ENCODE measurements at regions not wholly inside any gene's neighbourhood (a gene's known extent, or its start where the extent isn't known, plus 50 kb on each side); places are given as distances from the start of the nearest gene placed in this dataset.
"Not testable (repeated sequence)": the region's sequence is repeated elsewhere in the genome, so short reads cannot be mapped to it uniquely, and the experiment has no call there.

DNA sequence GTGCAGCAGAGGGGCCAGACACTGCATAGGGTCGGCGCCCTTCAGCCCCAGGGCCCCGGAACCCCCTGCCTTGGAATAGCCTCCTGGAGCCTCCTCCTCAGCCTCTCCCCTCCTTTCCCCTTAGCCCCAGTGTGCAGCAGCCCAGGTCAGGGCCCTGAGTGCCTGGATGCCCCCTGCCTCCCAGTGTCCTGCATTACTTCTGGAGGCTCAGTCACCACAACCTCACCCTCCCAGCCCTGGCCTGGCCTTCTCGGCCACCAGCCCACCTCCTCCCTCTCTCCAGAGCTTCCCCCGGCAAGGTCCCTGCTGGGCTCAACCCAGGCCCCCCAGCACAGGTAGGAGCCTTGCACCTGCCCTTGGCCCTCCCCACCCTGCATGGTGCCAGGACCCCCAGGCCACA lies 100.3 kb downstream of the TMEM121 start:
- not testable (repeated sequence) for H3K4me3 ChIP-seq (replicated peaks in 1 of 3; ENCODE audit: insufficient read depth in 1 of 3, low read depth in 2 of 3, low read length in 3 of 3)

GRCh38 chr14:105627287-105627686 lies 100.9 kb downstream of the TMEM121 start:
- in situ Hi-C loops (cut with HindIII; ENCODE audit: extremely low pct_ligation_motif_present, low pct_unique_long_range_greater_than_20kb); H3K79me2 ChIP-seq (ENCODE audit: insufficient read depth, low read length); H4K20me1 ChIP-seq (ENCODE audit: insufficient read depth, low read length); H3K9ac ChIP-seq (ENCODE audit: insufficient read depth, low read depth, low read length); FAIRE-seq; CTCF ChIA-PET (ENCODE audit: low intra/inter-chr PET ratio, low total read pairs); H3K27me3 ChIP-seq (ENCODE audit: control insufficient read depth in 1 of 2, insufficient read depth in 2 of 2, low read length in 2 of 2); H3K4me1 ChIP-seq (ENCODE audit: insufficient read depth, low read length); POLR2A ChIA-PET; H2AFZ ChIP-seq (ENCODE audit: low read length); BruUV-seq (replicated peaks); H3K9me3 ChIP-seq (ENCODE audit: low read length); H3K36me3 ChIP-seq (replicated peaks in 1 of 2; ENCODE audit: control insufficient read depth in 1 of 2, insufficient read depth in 2 of 2, low read length in 2 of 2); H3K4me3 ChIP-seq (replicated peaks in 1 of 3; ENCODE audit: insufficient read depth in 1 of 3, low read depth in 2 of 3, low read length in 3 of 3); DNase-seq (ENCODE audit: low spot score); ATAC-seq; H3K27ac ChIP-seq (ENCODE audit: extremely low read length, insufficient read depth, low read length); intact Hi-C loops (cut with micrococcal nuclease; ENCODE audit: unreplicated experiment); H3K4me2 ChIP-seq (ENCODE audit: low read depth, low read length): not testable (repeated sequence)
- no CpG with 5 or more reads among the region's 6 CpGs for WGBS (ENCODE audit: low lambda C conversion rate)

More for the DNA sequence above, 100.3 kb downstream of the TMEM121 start:
- ATAC-seq; H3K9ac ChIP-seq (ENCODE audit: insufficient read depth, low read depth, low read length); H2AFZ ChIP-seq (ENCODE audit: low read length); H3K36me3 ChIP-seq (replicated peaks in 1 of 2; ENCODE audit: control insufficient read depth in 1 of 2, insufficient read depth in 2 of 2, low read length in 2 of 2); DNase-seq (ENCODE audit: low spot score); H3K27me3 ChIP-seq (ENCODE audit: control insufficient read depth in 1 of 2, insufficient read depth in 2 of 2, low read length in 2 of 2); H3K27ac ChIP-seq (ENCODE audit: extremely low read length, insufficient read depth, low read length); H3K4me1 ChIP-seq (ENCODE audit: insufficient read depth, low read length); BruUV-seq (replicated peaks); intact Hi-C loops (cut with micrococcal nuclease; ENCODE audit: unreplicated experiment); in situ Hi-C loops (cut with HindIII; ENCODE audit: extremely low pct_ligation_motif_present, low pct_unique_long_range_greater_than_20kb); H3K4me2 ChIP-seq (ENCODE audit: low read depth, low read length); POLR2A ChIA-PET; H3K9me3 ChIP-seq (ENCODE audit: low read length); H4K20me1 ChIP-seq (ENCODE audit: insufficient read depth, low read length); H3K79me2 ChIP-seq (ENCODE audit: insufficient read depth, low read length); CTCF ChIA-PET (ENCODE audit: low intra/inter-chr PET ratio, low total read pairs); FAIRE-seq: not testable (repeated sequence)
- WGBS (ENCODE audit: low lambda C conversion rate), result no CpG with 5 or more reads among the region's 5 CpGs

DNA sequence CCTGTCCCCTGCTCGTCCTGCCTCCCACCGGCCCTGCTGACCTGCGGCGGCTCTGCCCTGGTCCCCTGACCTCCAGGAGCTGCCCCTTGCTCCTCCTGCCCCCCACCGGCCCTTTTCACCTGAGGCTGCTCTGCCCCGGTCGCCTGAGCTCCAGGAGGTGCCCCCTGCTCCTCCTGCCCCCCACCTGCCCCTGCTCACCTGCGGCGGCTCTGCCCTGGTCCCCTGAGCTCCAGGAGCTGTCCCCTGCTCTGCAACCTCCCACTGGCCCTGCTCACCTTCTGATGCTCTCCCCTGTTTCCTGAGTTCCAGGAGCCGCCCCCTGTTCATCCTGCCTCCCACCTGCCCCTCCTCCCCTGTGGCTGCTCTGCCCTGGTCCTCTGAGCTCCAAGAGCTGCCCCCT lies 101.3 kb downstream of the TMEM121 start:
- in situ Hi-C loops (cut with HindIII; ENCODE audit: extremely low pct_ligation_motif_present, low pct_unique_long_range_greater_than_20kb) (no loop called here), intact Hi-C loops (cut with micrococcal nuclease; ENCODE audit: unreplicated experiment) (no loop called here)
- no peaks in the 10 kb centered on the region for H3K27me3 ChIP-seq (ENCODE audit: control insufficient read depth in 1 of 2, insufficient read depth in 2 of 2, low read length in 2 of 2)
- TF ChIP-seq NFYB (CRISPR knock-in tag; IDR thresholded peaks at IDR 0.05) (no peak), ZFP36L2 (CRISPR knock-in tag; IDR thresholded peaks at IDR 0.05) (no peak), KDM6A (CRISPR knock-in tag; IDR thresholded peaks at IDR 0.05; ENCODE audit: low read depth) (no peak), PHF5A (CRISPR knock-in tag; IDR thresholded peaks at IDR 0.05; ENCODE audit: low read depth, unreplicated experiment) (no peak), ZNF251 (CRISPR knock-in tag; IDR thresholded peaks at IDR 0.05) (no peak), TGIF2 (CRISPR knock-in tag; IDR thresholded peaks at IDR 0.05) (no peak), ZFP37 (CRISPR knock-in tag; IDR thresholded peaks at IDR 0.05; ENCODE audit: borderline replicate concordance) (no peak)
- TF ChIP-seq, protein P1, sequence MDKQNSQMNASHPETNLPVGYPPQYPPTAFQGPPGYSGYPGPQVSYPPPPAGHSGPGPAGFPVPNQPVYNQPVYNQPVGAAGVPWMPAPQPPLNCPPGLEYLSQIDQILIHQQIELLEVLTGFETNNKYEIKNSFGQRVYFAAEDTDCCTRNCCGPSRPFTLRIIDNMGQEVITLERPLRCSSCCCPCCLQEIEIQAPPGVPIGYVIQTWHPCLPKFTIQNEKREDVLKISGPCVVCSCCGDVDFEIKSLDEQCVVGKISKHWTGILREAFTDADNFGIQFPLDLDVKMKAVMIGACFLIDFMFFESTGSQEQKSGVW (CRISPR knock-in tag; IDR thresholded peaks at IDR 0.05; ENCODE audit: borderline replicate concordance), result no peak
- BruUV-seq (replicated peaks), result no TSS peak
- H3K4me3 ChIP-seq (replicated peaks in 1 of 3; ENCODE audit: insufficient read depth in 1 of 3, low read depth in 2 of 3, low read length in 3 of 3), result no peak overlapping the region
- no peak overlapping the region for H2AFZ ChIP-seq (ENCODE audit: low read length)
- H3K4me2 ChIP-seq (ENCODE audit: low read depth, low read length), result no peak overlapping the region
- H3K79me2 ChIP-seq (ENCODE audit: insufficient read depth, low read length), result no peaks in the 10 kb centered on the region
- no peak for ATAC-seq
- H3K36me3 ChIP-seq (replicated peaks in 1 of 2; ENCODE audit: control insufficient read depth in 1 of 2, insufficient read depth in 2 of 2, low read length in 2 of 2), result no peaks in the 10 kb centered on the region
- no peak for DNase-seq (ENCODE audit: low spot score)
- ChIA-PET CTCF (ENCODE audit: low intra/inter-chr PET ratio, low total read pairs) (no interaction called here), POLR2A (no interaction called here)
- no peaks in the 10 kb centered on the region for H3K4me1 ChIP-seq (ENCODE audit: insufficient read depth, low read length)
- FAIRE-seq, result no peak
- no peak overlapping the region for H3K27ac ChIP-seq (ENCODE audit: extremely low read length, insufficient read depth, low read length)
- no peak overlapping the region for H3K9ac ChIP-seq (ENCODE audit: insufficient read depth, low read depth, low read length)
- H4K20me1 ChIP-seq (ENCODE audit: insufficient read depth, low read length), result no peaks in the 10 kb centered on the region
- no peaks in the 10 kb centered on the region for H3K9me3 ChIP-seq (ENCODE audit: low read length)
- WGBS (ENCODE audit: low lambda C conversion rate), result 7% methylated on average over 6 of the region's 10 CpGs

All from HepG2 (cell line).